Suprapubic skin (tissue), 4 donors: ENCODE measurements at regions not wholly inside any gene's neighbourhood (a gene's known extent, or its start where the extent isn't known, plus 50 kb on each side); places are given as distances from the start of the nearest gene placed in this dataset.

Experiments used
- EP300 ChIP-seq: sonication (generic); formaldehyde crosslinking; IDR thresholded peaks from one replicate; pipeline ENCODE4 v1.6.1; 2017; ENCODE audit warnings: antibody characterized with exemption
- POLR2A ChIP-seq, 2 donors: fragments of 450-650 bp; IDR thresholded peaks; one replicate each; pipeline ENCODE4 v1.6.1; 2017; ENCODE audit warnings: antibody characterized with exemption in 2 of 2, mild to moderate bottlenecking in 2 of 2, moderate library complexity in 2 of 2
- POLR2AphosphoS5 ChIP-seq, 3 donors: sonication (generic); formaldehyde crosslinking; IDR thresholded peaks; one replicate each; pipeline ENCODE4 v1.6.1; 2017; ENCODE audit warnings: antibody characterized with exemption in 3 of 3
- TF ChIP-seq, protein P1 (sequence below), 2 donors: fragments of 200-600 bp in 1 of 2; fragments of 450-650 bp in 1 of 2; sonication (generic) in 1 of 2; IDR thresholded peaks; one replicate each; pipeline ENCODE4 v1.5.1; 2016 to 2019; ENCODE audit warnings: antibody characterized with exemption in 2 of 2, mild to moderate bottlenecking in 1 of 2, moderate library complexity in 1 of 2

DNA sequence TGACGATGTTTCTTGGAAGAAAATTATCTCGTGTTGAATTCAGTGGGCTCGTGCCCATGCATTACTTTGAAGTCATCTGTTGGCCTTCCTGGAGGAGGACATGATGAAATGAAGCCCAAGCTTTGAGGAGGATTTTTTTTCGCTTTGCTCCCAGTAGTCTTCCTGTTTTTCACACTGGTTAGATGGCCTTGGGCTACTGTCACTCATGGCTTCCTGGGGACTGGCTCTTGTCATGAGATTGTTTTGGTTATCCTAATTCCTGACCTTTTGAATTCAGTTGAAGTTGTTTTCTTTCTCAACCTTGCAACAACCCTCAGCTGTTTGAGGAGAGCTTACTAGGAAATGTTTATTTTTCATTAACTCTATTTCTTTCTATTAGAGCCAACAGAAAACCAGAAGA is 430.7 kb downstream of the HS3ST3B1 start:
- TF ChIP-seq, protein P1, sequence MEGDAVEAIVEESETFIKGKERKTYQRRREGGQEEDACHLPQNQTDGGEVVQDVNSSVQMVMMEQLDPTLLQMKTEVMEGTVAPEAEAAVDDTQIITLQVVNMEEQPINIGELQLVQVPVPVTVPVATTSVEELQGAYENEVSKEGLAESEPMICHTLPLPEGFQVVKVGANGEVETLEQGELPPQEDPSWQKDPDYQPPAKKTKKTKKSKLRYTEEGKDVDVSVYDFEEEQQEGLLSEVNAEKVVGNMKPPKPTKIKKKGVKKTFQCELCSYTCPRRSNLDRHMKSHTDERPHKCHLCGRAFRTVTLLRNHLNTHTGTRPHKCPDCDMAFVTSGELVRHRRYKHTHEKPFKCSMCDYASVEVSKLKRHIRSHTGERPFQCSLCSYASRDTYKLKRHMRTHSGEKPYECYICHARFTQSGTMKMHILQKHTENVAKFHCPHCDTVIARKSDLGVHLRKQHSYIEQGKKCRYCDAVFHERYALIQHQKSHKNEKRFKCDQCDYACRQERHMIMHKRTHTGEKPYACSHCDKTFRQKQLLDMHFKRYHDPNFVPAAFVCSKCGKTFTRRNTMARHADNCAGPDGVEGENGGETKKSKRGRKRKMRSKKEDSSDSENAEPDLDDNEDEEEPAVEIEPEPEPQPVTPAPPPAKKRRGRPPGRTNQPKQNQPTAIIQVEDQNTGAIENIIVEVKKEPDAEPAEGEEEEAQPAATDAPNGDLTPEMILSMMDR (IDR thresholded peaks at IDR 0.05), result no peak
- TF ChIP-seq POLR2AphosphoS5 (IDR thresholded peaks at IDR 0.05) (no peak), POLR2A (IDR thresholded peaks at IDR 0.05) (no peak), EP300 (no peak)
